ENCODE measurements at regions not wholly inside any gene's neighbourhood (a gene's known extent, or its start where the extent isn't known, plus 50 kb on each side); places are given as distances from the start of the nearest gene placed in this dataset.

DNA sequence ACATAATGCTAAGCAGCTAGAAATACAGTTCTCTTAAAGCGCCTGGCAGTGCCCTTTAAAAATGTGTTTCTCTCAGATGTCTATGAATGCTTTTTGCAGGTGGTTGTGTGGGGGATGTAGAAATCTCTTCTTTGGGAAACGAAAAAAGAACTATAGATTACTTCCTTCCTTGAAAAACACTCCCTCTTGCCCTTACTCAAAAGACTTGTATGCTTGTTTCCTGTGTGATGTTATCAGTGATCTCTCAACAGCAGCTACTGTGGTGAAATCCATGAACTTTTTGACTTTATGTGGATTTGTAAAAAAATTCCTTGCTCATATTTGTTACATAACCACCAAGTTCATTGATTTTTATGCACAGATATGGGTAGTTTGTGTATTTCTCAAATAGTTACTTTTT is 916.5 kb downstream of the QKI start:
- TF ChIP-seq, protein P1, sequence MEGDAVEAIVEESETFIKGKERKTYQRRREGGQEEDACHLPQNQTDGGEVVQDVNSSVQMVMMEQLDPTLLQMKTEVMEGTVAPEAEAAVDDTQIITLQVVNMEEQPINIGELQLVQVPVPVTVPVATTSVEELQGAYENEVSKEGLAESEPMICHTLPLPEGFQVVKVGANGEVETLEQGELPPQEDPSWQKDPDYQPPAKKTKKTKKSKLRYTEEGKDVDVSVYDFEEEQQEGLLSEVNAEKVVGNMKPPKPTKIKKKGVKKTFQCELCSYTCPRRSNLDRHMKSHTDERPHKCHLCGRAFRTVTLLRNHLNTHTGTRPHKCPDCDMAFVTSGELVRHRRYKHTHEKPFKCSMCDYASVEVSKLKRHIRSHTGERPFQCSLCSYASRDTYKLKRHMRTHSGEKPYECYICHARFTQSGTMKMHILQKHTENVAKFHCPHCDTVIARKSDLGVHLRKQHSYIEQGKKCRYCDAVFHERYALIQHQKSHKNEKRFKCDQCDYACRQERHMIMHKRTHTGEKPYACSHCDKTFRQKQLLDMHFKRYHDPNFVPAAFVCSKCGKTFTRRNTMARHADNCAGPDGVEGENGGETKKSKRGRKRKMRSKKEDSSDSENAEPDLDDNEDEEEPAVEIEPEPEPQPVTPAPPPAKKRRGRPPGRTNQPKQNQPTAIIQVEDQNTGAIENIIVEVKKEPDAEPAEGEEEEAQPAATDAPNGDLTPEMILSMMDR (IDR thresholded peaks at IDR 0.05; ENCODE audit: low read depth, low read length, missing control alignments): no peak
- DNase-seq (ENCODE audit: extremely low read depth, low read depth): no peak
- no peak overlapping the region for H3K4me3 ChIP-seq (replicated peaks; ENCODE audit: low read depth, low read length)

GRCh38 chr6:164325168-164325567 is 910.6 kb downstream of the QKI start:
- DNase-seq (ENCODE audit: extremely low read depth, low read depth): no peak
- TF ChIP-seq, protein P1 (IDR thresholded peaks at IDR 0.05; ENCODE audit: low read depth, low read length, missing control alignments): no peak
- no peak overlapping the region for H3K4me3 ChIP-seq (replicated peaks; ENCODE audit: low read depth, low read length)

GRCh38 chr6:164322533-164322932 is 908.0 kb downstream of the QKI start:
- DNase-seq (ENCODE audit: extremely low read depth, low read depth): no peak
- TF ChIP-seq, protein P1 (IDR thresholded peaks at IDR 0.05; ENCODE audit: low read depth, low read length, missing control alignments): no peak
- H3K4me3 ChIP-seq (replicated peaks; ENCODE audit: low read depth, low read length): no peak overlapping the region

DNA sequence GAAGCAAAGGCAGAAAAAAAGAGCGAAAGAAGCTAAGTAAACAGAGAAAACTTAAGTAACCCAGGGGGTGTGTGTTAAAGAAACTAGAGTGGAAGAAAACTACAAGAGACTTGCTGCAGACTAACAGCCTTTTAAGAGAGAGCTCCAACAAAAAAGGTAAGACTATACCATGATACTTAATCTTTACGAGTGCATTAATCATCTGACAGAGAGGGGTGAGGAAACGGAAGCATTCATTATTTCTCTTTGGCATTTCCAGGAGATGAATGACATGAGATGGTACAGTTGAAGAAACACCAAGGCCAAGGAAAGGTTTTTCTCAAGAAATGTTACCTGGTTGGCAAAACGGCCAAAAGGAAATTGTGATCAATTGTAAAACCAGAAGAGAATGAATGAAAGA is 906.8 kb downstream of the QKI start:
- TF ChIP-seq, protein P1 (IDR thresholded peaks at IDR 0.05; ENCODE audit: low read depth, low read length, missing control alignments): no peak
- H3K4me3 ChIP-seq (replicated peaks; ENCODE audit: low read depth, low read length): no peak overlapping the region
- DNase-seq (ENCODE audit: extremely low read depth, low read depth): no peak

GRCh38 chr6:164315376-164315775 is 900.9 kb downstream of the QKI start:
- no peak for DNase-seq (ENCODE audit: extremely low read depth, low read depth)
- TF ChIP-seq, protein P1 (IDR thresholded peaks at IDR 0.05; ENCODE audit: low read depth, low read length, missing control alignments): no peak
- no peak overlapping the region for H3K4me3 ChIP-seq (replicated peaks; ENCODE audit: low read depth, low read length)

GRCh38 chr6:164308339-164308738 is 893.8 kb downstream of the QKI start:
- TF ChIP-seq, protein P1 (IDR thresholded peaks at IDR 0.05; ENCODE audit: low read depth, low read length, missing control alignments): no peak
- no peak for DNase-seq (ENCODE audit: extremely low read depth, low read depth)
- H3K4me3 ChIP-seq (replicated peaks; ENCODE audit: low read depth, low read length): no peak overlapping the region

Data from HFF-Myc (cell line).